GM18868 (cell line): ENCODE measurements at regions not wholly inside any gene's neighbourhood (a gene's known extent, or its start where the extent isn't known, plus 50 kb on each side); places are given as distances from the start of the nearest gene placed in this dataset.
A peak's percentile ranks its signal among the peaks of the same experiment; 100 is the strongest.
"Not testable (repeated sequence)": the region's sequence is repeated elsewhere in the genome, so short reads cannot be mapped to it uniquely, and the experiment has no call there.

Source experiments
- ATAC-seq: cut with Tn5 transposase; IDR thresholded peaks from one replicate; pipeline ENCODE4 v1.9.1; 2021; ENCODE audit warnings: mild to moderate bottlenecking, moderate library complexity; ENCODE audit not compliant: unreplicated experiment

- no peak for ATAC-seq
Observed at GRCh38 chr6:4421837-4422236, 286.5 kb upstream of the ECI2 start.

- ATAC-seq = no peak
Observed at GRCh38 chr6:4420160-4420865, 284.9 kb upstream of the ECI2 start.

GRCh38 chr6:4415549-4415948 is 280.2 kb upstream of the ECI2 start:
- ATAC-seq = no peak

- ATAC-seq = not testable (repeated sequence)
Observed at GRCh38 chr6:4414078-4414477, 278.7 kb upstream of the ECI2 start.

GRCh38 chr6:4413073-4413472 is 277.7 kb upstream of the ECI2 start:
- no peak for ATAC-seq

- no peak for ATAC-seq
Observed at GRCh38 chr6:4412488-4412887, 277.1 kb upstream of the ECI2 start.

GRCh38 chr6:4412077-4412476 is 276.7 kb upstream of the ECI2 start:
- ATAC-seq = no peak

- ATAC-seq = peak; percentile 93
Observed at GRCh38 chr6:4407710-4408109, 272.3 kb upstream of the ECI2 start.

GRCh38 chr6:4405621-4406212 is 270.3 kb upstream of the ECI2 start:
- no peak for ATAC-seq

- ATAC-seq = no peak
Observed at GRCh38 chr6:4404415-4404814, 269.0 kb upstream of the ECI2 start.

- ATAC-seq = no peak
Observed at GRCh38 chr6:4403828-4404227, 268.5 kb upstream of the ECI2 start.

GRCh38 chr6:4403023-4403752 is 267.8 kb upstream of the ECI2 start:
- no peak for ATAC-seq

GRCh38 chr6:4402477-4402976 is 267.2 kb upstream of the ECI2 start:
- ATAC-seq = no peak

- no peak for ATAC-seq
Observed at GRCh38 chr6:4401408-4402368, 266.3 kb upstream of the ECI2 start.

GRCh38 chr6:4399656-4400055 is 264.3 kb upstream of the ECI2 start:
- ATAC-seq = no peak

- ATAC-seq = no peak
Observed at GRCh38 chr6:4398791-4399190, 263.4 kb upstream of the ECI2 start.

GRCh38 chr6:4397307-4397706 is 261.9 kb upstream of the ECI2 start:
- no peak for ATAC-seq

GRCh38 chr6:4396044-4396443 is 260.7 kb upstream of the ECI2 start:
- ATAC-seq = no peak

GRCh38 chr6:4395386-4395785 is 260.0 kb upstream of the ECI2 start:
- no peak for ATAC-seq

- ATAC-seq = no peak
Observed at GRCh38 chr6:4394786-4395185, 259.4 kb upstream of the ECI2 start.

GRCh38 chr6:4388675-4389074 is 253.3 kb upstream of the ECI2 start:
- no peak for ATAC-seq
